ENCODE measurements at regions not wholly inside any gene's neighbourhood (a gene's known extent, or its start where the extent isn't known, plus 50 kb on each side); places are given as distances from the start of the nearest gene placed in this dataset.

DNA sequence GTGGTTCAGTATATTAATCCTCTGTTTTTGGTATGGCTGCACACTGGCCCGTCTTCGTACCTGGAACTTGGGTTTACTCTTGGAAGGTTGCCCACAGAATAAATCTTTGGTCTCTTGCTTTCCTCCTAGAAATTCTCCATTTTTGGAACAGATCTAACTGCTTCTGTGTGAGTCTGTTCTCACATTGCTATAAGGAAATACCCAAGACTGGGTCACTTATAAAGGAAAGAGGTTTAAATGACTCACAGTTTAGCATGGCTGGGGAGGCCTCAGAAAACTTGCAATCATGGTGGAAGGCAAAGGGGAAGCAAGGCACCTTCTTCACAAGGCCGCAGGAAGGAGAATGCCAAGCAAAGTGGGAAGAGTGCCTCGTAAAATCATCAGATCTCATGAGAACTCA is 407.8 kb upstream of the PDE3A start:
- TF ChIP-seq RAD21 (IDR thresholded peaks at IDR 0.05; ENCODE audit: low read length) (no peak), CTCF (conservative IDR thresholded peaks at IDR 0.05; ENCODE audit: low read depth, low read length) (no peak), USF2 (IDR thresholded peaks at IDR 0.05; ENCODE audit: low read depth, low read length) (no peak), BHLHE40 (IDR thresholded peaks at IDR 0.05; ENCODE audit: low read depth, low read length) (no peak), MAZ (IDR thresholded peaks at IDR 0.05; ENCODE audit: borderline replicate concordance, low read depth, low read length) (no peak), RFX5 (IDR thresholded peaks at IDR 0.05; ENCODE audit: low read depth, low read length) (no peak), POLR2A (IDR thresholded peaks at IDR 0.05; ENCODE audit: low read depth, low read length) (no peak), FOS (IDR thresholded peaks at IDR 0.05; ENCODE audit: low read depth, low read length) (no peak), CEBPB (IDR thresholded peaks at IDR 0.05; ENCODE audit: low read depth, low read length) (no peak), ELK1 (IDR thresholded peaks at IDR 0.05; ENCODE audit: borderline replicate concordance, low read depth, low read length) (no peak), SMC3 (IDR thresholded peaks at IDR 0.05; ENCODE audit: low read depth, low read length) (no peak), MXI1 (IDR thresholded peaks at IDR 0.05; ENCODE audit: borderline replicate concordance, low read depth, low read length) (no peak), RCOR1 (IDR thresholded peaks at IDR 0.05; ENCODE audit: insufficient replicate concordance, low read length) (no peak)
